ENCODE measurements at regions not wholly inside any gene's neighbourhood (a gene's known extent, or its start where the extent isn't known, plus 50 kb on each side); places are given as distances from the start of the nearest gene placed in this dataset.

DNA sequence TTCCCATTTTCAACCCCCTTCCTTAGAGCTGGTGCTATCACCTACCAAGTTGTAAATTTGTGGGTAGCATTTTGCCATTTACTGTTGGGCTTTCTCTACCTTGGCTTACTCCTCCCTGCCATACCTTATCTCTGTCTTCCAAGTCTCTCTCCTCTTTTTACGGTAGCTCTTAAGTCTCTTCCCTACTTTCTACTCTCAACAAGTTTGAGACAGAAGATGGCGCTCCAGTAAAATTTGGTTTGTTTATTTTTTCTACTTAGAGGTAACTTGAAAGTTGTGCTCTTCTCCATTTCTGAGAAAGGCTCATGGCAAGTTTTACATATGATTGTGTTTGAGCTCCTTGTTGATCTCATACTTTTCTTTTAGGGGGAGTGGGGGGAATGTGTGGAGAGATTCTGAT, 1508.1 kb downstream of the TECRL start:
- no peaks in the 10 kb centered on the region for H3F3A ChIP-seq (ENCODE audit: insufficient read depth, low read length)
- no peak for DNase-seq
- no peaks in the 10 kb centered on the region for H3K79me2 ChIP-seq (ENCODE audit: low read length)
- no peak overlapping the region for H3K4me3 ChIP-seq (ENCODE audit: low read length)
- no peaks in the 10 kb centered on the region for H3K36me3 ChIP-seq (replicated peaks; ENCODE audit: insufficient read depth, low read length)
- H3K27me3 ChIP-seq (replicated peaks; ENCODE audit: insufficient read depth, low read length), result no peaks in the 10 kb centered on the region
- H2AFZ ChIP-seq (ENCODE audit: low read length), result no peak overlapping the region
- H3K9ac ChIP-seq (ENCODE audit: low read length), result no peak overlapping the region
- TF ChIP-seq EZH2phosphoT487 (IDR thresholded peaks at IDR 0.05; ENCODE audit: low read length) (no peak), CTCF (IDR thresholded peaks at IDR 0.05; ENCODE audit: low read length) (no peak), EZH2 (optimal IDR thresholded peaks at IDR 0.05; ENCODE audit: low read depth, low read length) (no peak)
- no peaks in the 10 kb centered on the region for H3K9me2 ChIP-seq (replicated peaks; ENCODE audit: insufficient read depth, low read length)
- no peaks in the 10 kb centered on the region for H3K9me3 ChIP-seq (replicated peaks; ENCODE audit: insufficient read depth, low read length)
- H4K20me1 ChIP-seq (ENCODE audit: insufficient read depth, low read length), result no peaks in the 10 kb centered on the region
- no peak overlapping the region for H3K27ac ChIP-seq (ENCODE audit: low read length)
- no peaks in the 10 kb centered on the region for H3K4me1 ChIP-seq (ENCODE audit: low read length)
- no peak overlapping the region for H3K4me2 ChIP-seq (ENCODE audit: low read depth, low read length)

DNA sequence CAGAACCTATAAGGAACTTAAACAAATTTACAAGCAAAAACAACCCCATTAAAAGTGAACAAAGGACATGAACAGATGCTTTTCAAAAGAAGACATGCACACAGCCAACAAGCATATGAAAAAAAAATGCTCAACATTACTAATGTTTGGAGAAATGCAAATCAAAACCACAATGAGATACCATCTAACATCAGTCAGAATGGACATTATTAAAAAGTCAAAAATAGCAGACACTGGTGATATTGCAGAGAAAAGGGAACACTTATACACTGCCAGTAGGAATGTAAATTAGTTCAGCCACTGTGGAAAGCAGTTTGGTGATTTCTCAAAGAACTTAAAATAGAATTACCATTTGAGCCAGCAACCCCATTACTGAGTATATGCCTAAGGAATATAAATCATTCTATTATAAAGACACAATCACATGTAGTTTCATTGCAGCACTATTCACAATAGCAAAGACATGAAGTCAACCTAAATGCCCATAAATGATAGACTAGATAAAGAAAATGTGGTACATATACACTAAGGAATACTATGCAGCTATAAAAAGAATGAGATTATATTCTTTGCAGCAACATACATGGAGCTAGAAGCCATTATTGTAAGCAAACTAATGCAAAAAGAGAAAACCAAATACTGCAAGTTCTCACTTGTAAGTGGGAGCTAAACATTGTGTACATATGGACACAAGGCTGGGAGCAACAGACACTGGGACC, 1509.4 kb downstream of the TECRL start:
- Histone ChIP-seq H3K4me3 (ENCODE audit: low read length) (no peak overlapping the region), H3K27ac (ENCODE audit: low read length) (no peak overlapping the region), H3K9ac (ENCODE audit: low read length) (no peak overlapping the region), H3K79me2 (ENCODE audit: low read length) (no peaks in the 10 kb centered on the region), H3K9me2 (replicated peaks; ENCODE audit: insufficient read depth, low read length) (no peaks in the 10 kb centered on the region), H4K20me1 (ENCODE audit: insufficient read depth, low read length) (no peaks in the 10 kb centered on the region), H3F3A (ENCODE audit: insufficient read depth, low read length) (no peaks in the 10 kb centered on the region), H3K9me3 (replicated peaks; ENCODE audit: insufficient read depth, low read length) (no peaks in the 10 kb centered on the region), H3K27me3 (replicated peaks; ENCODE audit: insufficient read depth, low read length) (no peaks in the 10 kb centered on the region), H3K4me1 (ENCODE audit: low read length) (no peaks in the 10 kb centered on the region), H3K4me2 (ENCODE audit: low read depth, low read length) (no peak overlapping the region), H2AFZ (ENCODE audit: low read length) (no peak overlapping the region), H3K36me3 (replicated peaks; ENCODE audit: insufficient read depth, low read length) (no peaks in the 10 kb centered on the region)
- TF ChIP-seq CTCF (IDR thresholded peaks at IDR 0.05; ENCODE audit: low read length) (no peak), EZH2 (optimal IDR thresholded peaks at IDR 0.05; ENCODE audit: low read depth, low read length) (no peak), EZH2phosphoT487 (IDR thresholded peaks at IDR 0.05; ENCODE audit: low read length) (no peak)
- DNase-seq, result no peak

- Histone ChIP-seq H2AFZ (ENCODE audit: low read length) (no peak overlapping the region), H3K9me3 (replicated peaks; ENCODE audit: insufficient read depth, low read length) (no peaks in the 10 kb centered on the region), H3K4me1 (ENCODE audit: low read length) (no peaks in the 10 kb centered on the region)
Observed at GRCh38 chr4:62898115-62898514, 1511.1 kb downstream of the TECRL start.

More at GRCh38 chr4:62898115-62898514, 1511.1 kb downstream of the TECRL start:
- Histone ChIP-seq H3K4me3 (ENCODE audit: low read length) (no peak overlapping the region), H3K79me2 (ENCODE audit: low read length) (no peaks in the 10 kb centered on the region), H4K20me1 (ENCODE audit: insufficient read depth, low read length) (no peaks in the 10 kb centered on the region), H3K27me3 (replicated peaks; ENCODE audit: insufficient read depth, low read length) (no peaks in the 10 kb centered on the region), H3K9ac (ENCODE audit: low read length) (no peak overlapping the region), H3K4me2 (ENCODE audit: low read depth, low read length) (no peak overlapping the region), H3K36me3 (replicated peaks; ENCODE audit: insufficient read depth, low read length) (no peaks in the 10 kb centered on the region), H3K27ac (ENCODE audit: low read length) (no peak overlapping the region), H3F3A (ENCODE audit: insufficient read depth, low read length) (no peaks in the 10 kb centered on the region), H3K9me2 (replicated peaks; ENCODE audit: insufficient read depth, low read length) (no peaks in the 10 kb centered on the region)
- DNase-seq, result no peak
- TF ChIP-seq CTCF (IDR thresholded peaks at IDR 0.05; ENCODE audit: low read length), result no peak
- no peak for TF ChIP-seq EZH2 (optimal IDR thresholded peaks at IDR 0.05; ENCODE audit: low read depth, low read length)
- TF ChIP-seq EZH2phosphoT487 (IDR thresholded peaks at IDR 0.05; ENCODE audit: low read length), result no peak
